Peyer's patch (tissue), 4 donors: ENCODE measurements at regions not wholly inside any gene's neighbourhood (a gene's known extent, or its start where the extent isn't known, plus 50 kb on each side); places are given as distances from the start of the nearest gene placed in this dataset.

Experiments used
- DNase-seq, 3 donors: peaks; one replicate each; pipeline ENCODE4 v3.0.0-alpha.2; 2017 to 2019
- H3K27ac ChIP-seq, 4 donors: fragments of 200-600 bp; sonication (generic); one replicate each; pipeline ENCODE4 v1.5.1; 2016 to 2019
- H3K27me3 ChIP-seq, 2 donors: fragments of 200-600 bp; sonication (generic); one replicate each; pipeline ENCODE4 v1.5.1; 2019
- H3K36me3 ChIP-seq, 3 donors: fragments of 200-600 bp; sonication (generic); one replicate each; pipeline ENCODE4 v1.5.1; 2016 to 2019
- H3K4me1 ChIP-seq, 4 donors: fragments of 200-600 bp; sonication (generic); one replicate each; pipeline ENCODE4 v1.5.1; 2016 to 2019
- H3K4me3 ChIP-seq, 4 donors: fragments of 200-600 bp; sonication (generic); 1 replicate in 3 of 4; 2 replicates in 1 of 4; pipeline ENCODE4 v1.5.1; 2016 to 2019; ENCODE audit warnings: mild to moderate bottlenecking in 1 of 4
- H3K9me3 ChIP-seq, 4 donors: fragments of 200-600 bp; sonication (generic); one replicate each; pipeline ENCODE4 v1.5.1; 2016 to 2019; ENCODE audit warnings: mild to moderate bottlenecking in 1 of 4
- CTCF ChIP-seq, 6 experiments: fragments of 450-650 bp in 4 of 6; fragments of 200-600 bp in 2 of 6; sonication (generic) in 1 of 6; IDR thresholded peaks; one replicate each; pipeline ENCODE4 v1.5.1; 2017 to 2019; ENCODE audit warnings: antibody characterized with exemption in 6 of 6, mild to moderate bottlenecking in 3 of 6, moderate library complexity in 1 of 6
- POLR2A ChIP-seq, 2 donors: fragments of 450-650 bp; IDR thresholded peaks; one replicate each; pipeline ENCODE4 v1.5.1; 2017; ENCODE audit warnings: antibody characterized with exemption in 2 of 2, mild to moderate bottlenecking in 2 of 2, moderate library complexity in 2 of 2

- Histone ChIP-seq H3K9me3 (no peaks in the 10 kb centered on the region), H3K27ac (no peak overlapping the region), H3K27me3 (no peaks in the 10 kb centered on the region), H3K4me1 (no peaks in the 10 kb centered on the region), H3K36me3 (no peaks in the 10 kb centered on the region), H3K4me3 (no peak overlapping the region)
- DNase-seq: no peak
- TF ChIP-seq CTCF (IDR thresholded peaks at IDR 0.05): no peak
- TF ChIP-seq POLR2A (IDR thresholded peaks at IDR 0.05): no peak
Observed at GRCh38 chr6:104613416-104614001, 246.2 kb downstream of the HACE1 start.

GRCh38 chr6:104612541-104612940 is 247.2 kb downstream of the HACE1 start:
- Histone ChIP-seq H3K9me3 (no peaks in the 10 kb centered on the region), H3K27me3 (no peaks in the 10 kb centered on the region), H3K4me1 (no peaks in the 10 kb centered on the region), H3K27ac (no peak overlapping the region), H3K4me3 (no peak overlapping the region), H3K36me3 (no peaks in the 10 kb centered on the region)
- TF ChIP-seq POLR2A (IDR thresholded peaks at IDR 0.05) (no peak), CTCF (IDR thresholded peaks at IDR 0.05) (no peak)
- DNase-seq: no peak

- H3K27me3 ChIP-seq: no peaks in the 10 kb centered on the region
- no peaks in the 10 kb centered on the region for H3K36me3 ChIP-seq
- no peak overlapping the region for H3K27ac ChIP-seq
- H3K4me3 ChIP-seq: no peak overlapping the region
- no peaks in the 10 kb centered on the region for H3K9me3 ChIP-seq
- no peak for DNase-seq
- TF ChIP-seq CTCF (IDR thresholded peaks at IDR 0.05) (no peak), POLR2A (IDR thresholded peaks at IDR 0.05) (no peak)
- H3K4me1 ChIP-seq: no peaks in the 10 kb centered on the region
Observed at GRCh38 chr6:104608101-104608500, 251.6 kb downstream of the HACE1 start.

GRCh38 chr6:104607501-104607900 is 252.2 kb downstream of the HACE1 start:
- Histone ChIP-seq H3K4me3 (no peak overlapping the region), H3K36me3 (no peaks in the 10 kb centered on the region), H3K27me3 (no peaks in the 10 kb centered on the region), H3K27ac (no peak overlapping the region), H3K4me1 (no peaks in the 10 kb centered on the region), H3K9me3 (no peaks in the 10 kb centered on the region)
- no peak for DNase-seq
- TF ChIP-seq CTCF (IDR thresholded peaks at IDR 0.05) (no peak), POLR2A (IDR thresholded peaks at IDR 0.05) (no peak)

- Histone ChIP-seq H3K4me1 (no peaks in the 10 kb centered on the region), H3K27ac (no peak overlapping the region), H3K9me3 (no peaks in the 10 kb centered on the region), H3K36me3 (no peaks in the 10 kb centered on the region), H3K4me3 (no peak overlapping the region), H3K27me3 (no peaks in the 10 kb centered on the region)
- TF ChIP-seq POLR2A (IDR thresholded peaks at IDR 0.05) (no peak), CTCF (IDR thresholded peaks at IDR 0.05) (no peak)
- DNase-seq: no peak
Observed at GRCh38 chr6:104606361-104606760, 253.4 kb downstream of the HACE1 start.

- Histone ChIP-seq H3K27me3 (no peaks in the 10 kb centered on the region), H3K27ac (no peak overlapping the region), H3K4me3 (no peak overlapping the region), H3K9me3 (no peaks in the 10 kb centered on the region), H3K36me3 (no peaks in the 10 kb centered on the region), H3K4me1 (no peaks in the 10 kb centered on the region)
- TF ChIP-seq CTCF (IDR thresholded peaks at IDR 0.05): no peak
- no peak for TF ChIP-seq POLR2A (IDR thresholded peaks at IDR 0.05)
- no peak for DNase-seq
Observed at GRCh38 chr6:104604685-104605084, 255.0 kb downstream of the HACE1 start.
